Endothelial cell of umbilical vein (primary cell): ENCODE measurements at regions not wholly inside any gene's neighbourhood (a gene's known extent, or its start where the extent isn't known, plus 50 kb on each side); places are given as distances from the start of the nearest gene placed in this dataset.

Experiments used
- BruUV-seq: library from RNA; stranded (reverse); fragments of 400-500 nt; replicated peaks from 2 replicates; lab custom pipeline; 2021; lab: Mats Ljungman, UMichigan
- CTCF ChIA-PET: fragments of 300-600, 350-600 bp; sonication (Branson Sonifier 250); formaldehyde crosslinking; loops from one replicate; lab custom pipeline; 2021; ENCODE audit warnings: antibody characterized with exemption, inconsistent platforms; lab: Charles Lee
- POLR2A ChIA-PET: fragments of 300-600, 350-600 bp; sonication (Branson Sonifier 250); formaldehyde crosslinking; loops from one replicate; lab custom pipeline; 2021; ENCODE audit warnings: antibody characterized with exemption, inconsistent platforms; lab: Charles Lee
- DNase-seq: peaks from one replicate; pipeline ENCODE4 v3.0.0-alpha.2; 2011; ENCODE audit warnings: low read depth, low spot score
- FAIRE-seq: peaks from 2 replicates; lab custom pipeline; 2011; peaks lifted over from hg19 to GRCh38; lab: Jason Lieb, UNC
- H2AFZ ChIP-seq: 2 replicates; pipeline ENCODE4 v1.6.0; 2012; ENCODE audit warnings: low read depth, low read length, control low read depth, inconsistent platforms
- H3K27ac ChIP-seq: 2 replicates; pipeline ENCODE4 v1.5.1; 2011; ENCODE audit warnings: low read depth, mild to moderate bottlenecking, control low read depth, low read length, moderate library complexity; ENCODE audit not compliant: insufficient read depth
- H3K27me3 ChIP-seq, 2 experiments: 2 replicates each; pipeline versions ENCODE4 v1.6.0 to v1.6.1; 2011; ENCODE audit warnings: low read length in 2 of 2, mixed read lengths in 1 of 2; ENCODE audit not compliant: control insufficient read depth in 2 of 2, insufficient read depth in 2 of 2
- H3K36me3 ChIP-seq, 2 experiments: 2 replicates in 1 of 2; 3 replicates in 1 of 2; pipeline ENCODE4 v1.5.1; 2011; ENCODE audit warnings: low read length in 2 of 2, mild to moderate bottlenecking in 1 of 2, moderate library complexity in 1 of 2; ENCODE audit not compliant: control insufficient read depth in 2 of 2, insufficient read depth in 2 of 2; ENCODE audit errors: extremely low read depth in 1 of 2
- H3K4me1 ChIP-seq: 3 replicates; pipeline ENCODE4 v1.5.1; 2011; ENCODE audit warnings: mild to moderate bottlenecking, low read length; ENCODE audit not compliant: control insufficient read depth, insufficient read depth; ENCODE audit errors: extremely low read depth
- H3K4me2 ChIP-seq: 2 replicates; pipeline ENCODE4 v1.6.1; 2011; ENCODE audit warnings: low read length, control low read depth, mixed read lengths; ENCODE audit not compliant: insufficient read depth
- H3K4me3 ChIP-seq, 3 experiments: fragments of 200-600 bp in 1 of 3; sonication (generic), shearing (Covaris generic) in 1 of 3; replicated peaks in 1 of 3; 2 replicates each; pipeline ENCODE4 v1.5.1; 2011 to 2016; ENCODE audit warnings: control low read depth in 3 of 3, low read length in 3 of 3, mild to moderate bottlenecking in 2 of 3, inconsistent platforms in 1 of 3, low read depth in 1 of 3, moderate library complexity in 1 of 3; ENCODE audit not compliant: insufficient read depth in 1 of 3
- H3K79me2 ChIP-seq: 2 replicates; pipeline ENCODE4 v1.6.0; 2012; ENCODE audit warnings: low read length, inconsistent platforms; ENCODE audit not compliant: control insufficient read depth, insufficient read depth
- H3K9ac ChIP-seq: replicated peaks from 2 replicates; pipeline ENCODE3; 2011; ENCODE audit warnings: low read length, control low read depth; ENCODE audit not compliant: insufficient read depth; ENCODE audit errors: extremely low read depth
- H3K9me1 ChIP-seq: replicated peaks from 3 replicates; pipeline ENCODE4 v1.6.0; 2011; ENCODE audit warnings: mild to moderate bottlenecking, low read length; ENCODE audit not compliant: control insufficient read depth, insufficient read depth; ENCODE audit errors: extremely low read depth
- H3K9me3 ChIP-seq: replicated peaks from 2 replicates; pipeline ENCODE4 v1.5.1; 2012; ENCODE audit warnings: low read length, inconsistent platforms; ENCODE audit not compliant: control insufficient read depth, insufficient read depth
- H4K20me1 ChIP-seq: replicated peaks from 2 replicates; pipeline ENCODE3; 2011; ENCODE audit warnings: mild to moderate bottlenecking, low read length; ENCODE audit not compliant: control insufficient read depth, insufficient read depth; ENCODE audit errors: extremely low read depth
- EZH2 ChIP-seq: IDR thresholded peaks from 2 replicates; pipeline ENCODE4 v1.6.1; 2012; ENCODE audit warnings: borderline replicate concordance, low read depth, mild to moderate bottlenecking, moderate library complexity, low read length, inconsistent platforms; ENCODE audit not compliant: severe bottlenecking
- FOS ChIP-seq: IDR thresholded peaks from 2 replicates; pipeline ENCODE4 v1.6.1; 2011; ENCODE audit warnings: mild to moderate bottlenecking, low read length, moderate library complexity, borderline replicate concordance; ENCODE audit not compliant: insufficient read depth
- GATA2 ChIP-seq: IDR thresholded peaks from 2 replicates; pipeline ENCODE4 v1.7.0; 2011; ENCODE audit warnings: low read depth, mild to moderate bottlenecking, moderate library complexity, mixed read lengths, low read length; ENCODE audit not compliant: insufficient read length, insufficient read depth
- JUN ChIP-seq: IDR thresholded peaks from 2 replicates; pipeline ENCODE4 v1.6.1; 2011; ENCODE audit warnings: borderline replicate concordance, low read depth; ENCODE audit not compliant: insufficient read length, insufficient read depth
- MYC ChIP-seq: IDR thresholded peaks from one replicate; pipeline ENCODE4 v1.6.1; 2011; ENCODE audit warnings: mild to moderate bottlenecking, low read depth, low read length
- POLR2AphosphoS5 ChIP-seq: IDR thresholded peaks from 2 replicates; pipeline ENCODE4 v1.6.1; 2012; ENCODE audit warnings: low read depth, mild to moderate bottlenecking, control low read depth, low read length, moderate library complexity; ENCODE audit not compliant: insufficient read depth
- dilution Hi-C: fragments of 300-500 bp; cut with MboI; formaldehyde crosslinking; loops from one replicate; pipeline ENCODE4 v1.15.0; 2019; ENCODE audit warnings: low sequenced_read_pairs; ENCODE audit not compliant: extremely low pct_ligation_motif_present
- intact Hi-C: fragments of 100-400 bp; cut with micrococcal nuclease; formaldehyde crosslinking; loops from one replicate; pipeline ENCODE4 v1.10.0; 2022
- TF ChIP-seq, protein P1 (sequence below): IDR thresholded peaks from 2 replicates; pipeline ENCODE4 v1.6.1; 2011; ENCODE audit not compliant: insufficient read depth, insufficient read length
- TF ChIP-seq, protein P2 (sequence below), 2 donors: IDR thresholded peaks; 1 replicate in 1 of 2; 2 replicates in 1 of 2; pipeline ENCODE4 v1.5.1; 2011; ENCODE audit warnings: low read length in 2 of 2, mild to moderate bottlenecking in 2 of 2, moderate library complexity in 2 of 2, control low read depth in 1 of 2, inconsistent platforms in 1 of 2, low read depth in 1 of 2; ENCODE audit not compliant: insufficient read depth in 1 of 2; ENCODE audit errors: extremely low read depth in 1 of 2

GRCh38 chr20:11694467-11694866, 223.2 kb upstream of the BTBD3 start:
- TF ChIP-seq MYC (no peak), POLR2AphosphoS5 (no peak), FOS (no peak), GATA2 (no peak), JUN (no peak), EZH2 (no peak)
- TF ChIP-seq, protein P1, sequence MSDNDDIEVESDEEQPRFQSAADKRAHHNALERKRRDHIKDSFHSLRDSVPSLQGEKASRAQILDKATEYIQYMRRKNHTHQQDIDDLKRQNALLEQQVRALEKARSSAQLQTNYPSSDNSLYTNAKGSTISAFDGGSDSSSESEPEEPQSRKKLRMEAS, result no peak
- TF ChIP-seq, protein P2, sequence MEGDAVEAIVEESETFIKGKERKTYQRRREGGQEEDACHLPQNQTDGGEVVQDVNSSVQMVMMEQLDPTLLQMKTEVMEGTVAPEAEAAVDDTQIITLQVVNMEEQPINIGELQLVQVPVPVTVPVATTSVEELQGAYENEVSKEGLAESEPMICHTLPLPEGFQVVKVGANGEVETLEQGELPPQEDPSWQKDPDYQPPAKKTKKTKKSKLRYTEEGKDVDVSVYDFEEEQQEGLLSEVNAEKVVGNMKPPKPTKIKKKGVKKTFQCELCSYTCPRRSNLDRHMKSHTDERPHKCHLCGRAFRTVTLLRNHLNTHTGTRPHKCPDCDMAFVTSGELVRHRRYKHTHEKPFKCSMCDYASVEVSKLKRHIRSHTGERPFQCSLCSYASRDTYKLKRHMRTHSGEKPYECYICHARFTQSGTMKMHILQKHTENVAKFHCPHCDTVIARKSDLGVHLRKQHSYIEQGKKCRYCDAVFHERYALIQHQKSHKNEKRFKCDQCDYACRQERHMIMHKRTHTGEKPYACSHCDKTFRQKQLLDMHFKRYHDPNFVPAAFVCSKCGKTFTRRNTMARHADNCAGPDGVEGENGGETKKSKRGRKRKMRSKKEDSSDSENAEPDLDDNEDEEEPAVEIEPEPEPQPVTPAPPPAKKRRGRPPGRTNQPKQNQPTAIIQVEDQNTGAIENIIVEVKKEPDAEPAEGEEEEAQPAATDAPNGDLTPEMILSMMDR (IDR thresholded peaks at IDR 0.05; ENCODE audit: extremely low read depth in 1 of 2, insufficient read depth in 1 of 2, low read depth in 1 of 2, low read length in 2 of 2), result no peak
- no peaks in the 10 kb centered on the region for H3K36me3 ChIP-seq
- H4K20me1 ChIP-seq, result no peaks in the 10 kb centered on the region
- H3K79me2 ChIP-seq, result no peaks in the 10 kb centered on the region
- DNase-seq, result no peak
- no peak for FAIRE-seq
- H2AFZ ChIP-seq, result no peak overlapping the region
- peaks cover 7% of the 10 kb centered on the region for H3K4me1 ChIP-seq
- CTCF ChIA-PET, result interaction anchor here (1.0 kb wide), 1 partner anchor 10 kb away, joined by 3 read pairs; no protein-coding TSS in a partner anchor
- no TSS peak for BruUV-seq
- dilution Hi-C loops (no loop called here), intact Hi-C loops (no loop called here)
- POLR2A ChIA-PET, result no interaction called here
- H3K27ac ChIP-seq, result no peak overlapping the region
- no peak overlapping the region for H3K4me2 ChIP-seq
- H3K9me1 ChIP-seq, result no peaks in the 10 kb centered on the region
- no peak overlapping the region for H3K9ac ChIP-seq
- no peak overlapping the region for H3K4me3 ChIP-seq
- no peaks in the 10 kb centered on the region for H3K27me3 ChIP-seq
- no peaks in the 10 kb centered on the region for H3K9me3 ChIP-seq
